ENCODE measurements at regions not wholly inside any gene's neighbourhood (a gene's known extent, or its start where the extent isn't known, plus 50 kb on each side); places are given as distances from the start of the nearest gene placed in this dataset.

DNA sequence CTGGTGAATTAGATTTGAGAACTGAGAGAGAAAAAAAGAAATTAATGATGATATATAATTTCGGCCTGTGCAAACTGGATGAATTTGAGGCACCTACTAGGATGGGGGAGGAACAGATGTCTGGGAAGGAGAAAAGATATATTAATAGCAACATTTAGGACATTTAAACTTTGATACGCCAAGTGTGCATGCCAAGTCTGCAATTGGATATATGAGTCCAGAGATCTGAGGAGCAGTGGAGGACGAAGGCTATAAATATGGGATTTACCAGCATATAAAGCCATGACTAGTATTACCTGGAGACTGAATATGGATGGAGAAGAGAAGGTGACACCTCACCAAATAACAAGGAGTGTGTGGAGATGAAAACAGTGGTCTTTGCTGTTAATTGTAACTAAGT lies 272.6 kb upstream of the HSF2 start:
- TF ChIP-seq, protein P1, sequence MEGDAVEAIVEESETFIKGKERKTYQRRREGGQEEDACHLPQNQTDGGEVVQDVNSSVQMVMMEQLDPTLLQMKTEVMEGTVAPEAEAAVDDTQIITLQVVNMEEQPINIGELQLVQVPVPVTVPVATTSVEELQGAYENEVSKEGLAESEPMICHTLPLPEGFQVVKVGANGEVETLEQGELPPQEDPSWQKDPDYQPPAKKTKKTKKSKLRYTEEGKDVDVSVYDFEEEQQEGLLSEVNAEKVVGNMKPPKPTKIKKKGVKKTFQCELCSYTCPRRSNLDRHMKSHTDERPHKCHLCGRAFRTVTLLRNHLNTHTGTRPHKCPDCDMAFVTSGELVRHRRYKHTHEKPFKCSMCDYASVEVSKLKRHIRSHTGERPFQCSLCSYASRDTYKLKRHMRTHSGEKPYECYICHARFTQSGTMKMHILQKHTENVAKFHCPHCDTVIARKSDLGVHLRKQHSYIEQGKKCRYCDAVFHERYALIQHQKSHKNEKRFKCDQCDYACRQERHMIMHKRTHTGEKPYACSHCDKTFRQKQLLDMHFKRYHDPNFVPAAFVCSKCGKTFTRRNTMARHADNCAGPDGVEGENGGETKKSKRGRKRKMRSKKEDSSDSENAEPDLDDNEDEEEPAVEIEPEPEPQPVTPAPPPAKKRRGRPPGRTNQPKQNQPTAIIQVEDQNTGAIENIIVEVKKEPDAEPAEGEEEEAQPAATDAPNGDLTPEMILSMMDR (tag by site-specific recombination; IDR thresholded peaks at IDR 0.05) = no peak
- TF ChIP-seq, protein P2, sequence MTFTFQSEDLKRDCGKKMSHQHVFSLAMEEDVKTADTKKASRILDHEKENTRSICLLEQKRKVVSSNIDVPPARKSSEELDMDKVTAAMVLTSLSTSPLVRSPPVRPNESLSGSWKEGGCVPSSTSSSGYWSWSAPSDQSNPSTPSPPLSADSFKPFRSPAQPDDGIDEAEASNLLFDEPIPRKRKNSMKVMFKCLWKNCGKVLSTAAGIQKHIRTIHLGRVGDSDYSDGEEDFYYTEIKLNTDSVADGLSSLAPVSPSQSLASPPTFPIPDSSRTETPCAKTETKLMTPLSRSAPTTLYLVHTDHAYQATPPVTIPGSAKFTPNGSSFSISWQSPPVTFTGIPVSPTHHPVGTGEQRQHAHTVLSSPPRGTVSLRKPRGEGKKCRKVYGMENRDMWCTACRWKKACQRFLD (tag by site-specific recombination; IDR thresholded peaks at IDR 0.05) = no peak
- no peak for TF ChIP-seq ZFP41 (tag by site-specific recombination; IDR thresholded peaks at IDR 0.05; ENCODE audit: borderline replicate concordance)
- no peak for TF ChIP-seq ZNF549 (tag by site-specific recombination; IDR thresholded peaks at IDR 0.05)
- TF ChIP-seq, protein P3, sequence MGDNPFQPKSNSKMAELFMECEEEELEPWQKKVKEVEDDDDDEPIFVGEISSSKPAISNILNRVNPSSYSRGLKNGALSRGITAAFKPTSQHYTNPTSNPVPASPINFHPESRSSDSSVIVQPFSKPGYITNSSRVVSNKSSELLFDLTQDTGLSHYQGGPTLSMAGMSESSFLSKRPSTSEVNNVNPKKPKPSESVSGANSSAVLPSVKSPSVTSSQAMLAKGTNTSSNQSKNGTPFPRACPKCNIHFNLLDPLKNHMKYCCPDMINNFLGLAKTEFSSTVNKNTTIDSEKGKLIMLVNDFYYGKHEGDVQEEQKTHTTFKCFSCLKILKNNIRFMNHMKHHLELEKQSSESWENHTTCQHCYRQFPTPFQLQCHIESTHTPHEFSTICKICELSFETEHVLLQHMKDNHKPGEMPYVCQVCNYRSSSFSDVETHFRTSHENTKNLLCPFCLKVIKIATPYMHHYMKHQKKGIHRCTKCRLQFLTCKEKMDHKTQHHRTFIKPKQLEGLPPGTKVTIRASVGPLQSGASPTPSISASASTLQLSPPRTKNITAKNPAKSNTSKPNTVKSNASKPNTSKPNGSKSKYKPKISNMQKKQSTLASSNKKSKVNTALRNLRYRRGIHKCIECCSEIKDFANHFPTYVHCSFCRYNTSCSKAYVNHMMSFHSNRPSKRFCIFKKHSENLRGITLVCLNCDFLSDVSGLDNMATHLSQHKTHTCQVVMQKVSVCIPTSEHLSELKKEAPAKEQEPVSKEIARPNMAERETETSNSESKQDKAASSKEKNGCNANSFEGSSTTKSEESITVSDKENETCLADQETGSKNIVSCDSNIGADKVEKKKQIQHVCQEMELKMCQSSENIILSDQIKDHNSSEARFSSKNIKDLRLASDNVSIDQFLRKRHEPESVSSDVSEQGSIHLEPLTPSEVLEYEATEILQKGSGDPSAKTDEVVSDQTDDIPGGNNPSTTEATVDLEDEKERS (tag by site-specific recombination; IDR thresholded peaks at IDR 0.05) = no peak
- TF ChIP-seq, protein P4, sequence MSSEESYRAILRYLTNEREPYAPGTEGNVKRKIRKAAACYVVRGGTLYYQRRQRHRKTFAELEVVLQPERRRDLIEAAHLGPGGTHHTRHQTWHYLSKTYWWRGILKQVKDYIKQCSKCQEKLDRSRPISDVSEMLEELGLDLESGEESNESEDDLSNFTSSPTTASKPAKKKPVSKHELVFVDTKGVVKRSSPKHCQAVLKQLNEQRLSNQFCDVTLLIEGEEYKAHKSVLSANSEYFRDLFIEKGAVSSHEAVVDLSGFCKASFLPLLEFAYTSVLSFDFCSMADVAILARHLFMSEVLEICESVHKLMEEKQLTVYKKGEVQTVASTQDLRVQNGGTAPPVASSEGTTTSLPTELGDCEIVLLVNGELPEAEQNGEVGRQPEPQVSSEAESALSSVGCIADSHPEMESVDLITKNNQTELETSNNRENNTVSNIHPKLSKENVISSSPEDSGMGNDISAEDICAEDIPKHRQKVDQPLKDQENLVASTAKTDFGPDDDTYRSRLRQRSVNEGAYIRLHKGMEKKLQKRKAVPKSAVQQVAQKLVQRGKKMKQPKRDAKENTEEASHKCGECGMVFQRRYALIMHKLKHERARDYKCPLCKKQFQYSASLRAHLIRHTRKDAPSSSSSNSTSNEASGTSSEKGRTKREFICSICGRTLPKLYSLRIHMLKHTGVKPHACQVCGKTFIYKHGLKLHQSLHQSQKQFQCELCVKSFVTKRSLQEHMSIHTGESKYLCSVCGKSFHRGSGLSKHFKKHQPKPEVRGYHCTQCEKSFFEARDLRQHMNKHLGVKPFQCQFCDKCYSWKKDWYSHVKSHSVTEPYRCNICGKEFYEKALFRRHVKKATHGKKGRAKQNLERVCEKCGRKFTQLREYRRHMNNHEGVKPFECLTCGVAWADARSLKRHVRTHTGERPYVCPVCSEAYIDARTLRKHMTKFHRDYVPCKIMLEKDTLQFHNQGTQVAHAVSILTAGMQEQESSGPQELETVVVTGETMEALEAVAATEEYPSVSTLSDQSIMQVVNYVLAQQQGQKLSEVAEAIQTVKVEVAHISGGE (tag by site-specific recombination; conservative IDR thresholded peaks at IDR 0.05; ENCODE audit: low read depth) = no peak
- TF ChIP-seq, protein P5, sequence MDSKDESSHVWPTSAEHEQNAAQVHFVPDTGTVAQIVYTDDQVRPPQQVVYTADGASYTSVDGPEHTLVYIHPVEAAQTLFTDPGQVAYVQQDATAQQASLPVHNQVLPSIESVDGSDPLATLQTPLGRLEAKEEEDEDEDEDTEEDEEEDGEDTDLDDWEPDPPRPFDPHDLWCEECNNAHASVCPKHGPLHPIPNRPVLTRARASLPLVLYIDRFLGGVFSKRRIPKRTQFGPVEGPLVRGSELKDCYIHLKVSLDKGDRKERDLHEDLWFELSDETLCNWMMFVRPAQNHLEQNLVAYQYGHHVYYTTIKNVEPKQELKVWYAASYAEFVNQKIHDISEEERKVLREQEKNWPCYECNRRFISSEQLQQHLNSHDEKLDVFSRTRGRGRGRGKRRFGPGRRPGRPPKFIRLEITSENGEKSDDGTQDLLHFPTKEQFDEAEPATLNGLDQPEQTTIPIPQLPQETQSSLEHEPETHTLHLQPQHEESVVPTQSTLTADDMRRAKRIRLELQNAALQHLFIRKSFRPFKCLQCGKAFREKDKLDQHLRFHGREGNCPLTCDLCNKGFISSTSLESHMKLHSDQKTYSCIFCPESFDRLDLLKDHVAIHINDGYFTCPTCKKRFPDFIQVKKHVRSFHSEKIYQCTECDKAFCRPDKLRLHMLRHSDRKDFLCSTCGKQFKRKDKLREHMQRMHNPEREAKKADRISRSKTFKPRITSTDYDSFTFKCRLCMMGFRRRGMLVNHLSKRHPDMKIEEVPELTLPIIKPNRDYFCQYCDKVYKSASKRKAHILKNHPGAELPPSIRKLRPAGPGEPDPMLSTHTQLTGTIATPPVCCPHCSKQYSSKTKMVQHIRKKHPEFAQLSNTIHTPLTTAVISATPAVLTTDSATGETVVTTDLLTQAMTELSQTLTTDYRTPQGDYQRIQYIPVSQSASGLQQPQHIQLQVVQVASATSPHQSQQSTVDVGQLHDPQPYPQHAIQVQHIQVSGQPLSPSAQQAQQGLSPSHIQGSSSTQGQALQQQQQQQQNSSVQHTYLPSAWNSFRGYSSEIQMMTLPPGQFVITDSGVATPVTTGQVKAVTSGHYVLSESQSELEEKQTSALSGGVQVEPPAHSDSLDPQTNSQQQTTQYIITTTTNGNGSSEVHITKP (tag by site-specific recombination; IDR thresholded peaks at IDR 0.05) = no peak
- TF ChIP-seq ZNF302 (tag by site-specific recombination; IDR thresholded peaks at IDR 0.05; ENCODE audit: low read depth) = no peak
- TF ChIP-seq, protein P6, sequence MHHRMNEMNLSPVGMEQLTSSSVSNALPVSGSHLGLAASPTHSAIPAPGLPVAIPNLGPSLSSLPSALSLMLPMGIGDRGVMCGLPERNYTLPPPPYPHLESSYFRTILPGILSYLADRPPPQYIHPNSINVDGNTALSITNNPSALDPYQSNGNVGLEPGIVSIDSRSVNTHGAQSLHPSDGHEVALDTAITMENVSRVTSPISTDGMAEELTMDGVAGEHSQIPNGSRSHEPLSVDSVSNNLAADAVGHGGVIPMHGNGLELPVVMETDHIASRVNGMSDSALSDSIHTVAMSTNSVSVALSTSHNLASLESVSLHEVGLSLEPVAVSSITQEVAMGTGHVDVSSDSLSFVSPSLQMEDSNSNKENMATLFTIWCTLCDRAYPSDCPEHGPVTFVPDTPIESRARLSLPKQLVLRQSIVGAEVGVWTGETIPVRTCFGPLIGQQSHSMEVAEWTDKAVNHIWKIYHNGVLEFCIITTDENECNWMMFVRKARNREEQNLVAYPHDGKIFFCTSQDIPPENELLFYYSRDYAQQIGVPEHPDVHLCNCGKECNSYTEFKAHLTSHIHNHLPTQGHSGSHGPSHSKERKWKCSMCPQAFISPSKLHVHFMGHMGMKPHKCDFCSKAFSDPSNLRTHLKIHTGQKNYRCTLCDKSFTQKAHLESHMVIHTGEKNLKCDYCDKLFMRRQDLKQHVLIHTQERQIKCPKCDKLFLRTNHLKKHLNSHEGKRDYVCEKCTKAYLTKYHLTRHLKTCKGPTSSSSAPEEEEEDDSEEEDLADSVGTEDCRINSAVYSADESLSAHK (tag by site-specific recombination; IDR thresholded peaks at IDR 0.05) = no peak
- no peak for TF ChIP-seq ZNF2 (tag by site-specific recombination; IDR thresholded peaks at IDR 0.05)
- TF ChIP-seq ZNF777 (tag by site-specific recombination; IDR thresholded peaks at IDR 0.05; ENCODE audit: borderline replicate concordance) = no peak
